GM21367 (cell line): ENCODE measurements at regions not wholly inside any gene's neighbourhood (a gene's known extent, or its start where the extent isn't known, plus 50 kb on each side); places are given as distances from the start of the nearest gene placed in this dataset.

Source experiments
- ATAC-seq: cut with Tn5 transposase; IDR thresholded peaks from one replicate; pipeline ENCODE4 v1.9.1; 2021; ENCODE audit not compliant: unreplicated experiment

- no peak for ATAC-seq
Observed at GRCh38 chr7:46230298-46230989, 309.4 kb upstream of the IGFBP3 start.

- no peak for ATAC-seq
Observed at GRCh38 chr7:46229409-46229808, 308.3 kb upstream of the IGFBP3 start.

- ATAC-seq, result no peak
Observed at GRCh38 chr7:46226860-46227259, 305.8 kb upstream of the IGFBP3 start.

GRCh38 chr7:46224363-46224762 is 303.3 kb upstream of the IGFBP3 start:
- ATAC-seq, result no peak

- ATAC-seq, result no peak
Observed at GRCh38 chr7:46220066-46220630, 299.1 kb upstream of the IGFBP3 start.

- ATAC-seq, result no peak
Observed at GRCh38 chr7:46218461-46219200, 297.6 kb upstream of the IGFBP3 start.

- ATAC-seq, result no peak
Observed at GRCh38 chr7:46215987-46216567, 295.0 kb upstream of the IGFBP3 start.

GRCh38 chr7:46214526-46214925 is 293.5 kb upstream of the IGFBP3 start:
- ATAC-seq, result no peak

- ATAC-seq, result no peak
Observed at GRCh38 chr7:46213154-46213537, 292.1 kb upstream of the IGFBP3 start.

GRCh38 chr7:46212425-46213153 is 291.5 kb upstream of the IGFBP3 start:
- ATAC-seq, result no peak

- no peak for ATAC-seq
Observed at GRCh38 chr7:46210467-46210866, 289.4 kb upstream of the IGFBP3 start.

- no peak for ATAC-seq
Observed at GRCh38 chr7:46209611-46210388, 288.7 kb upstream of the IGFBP3 start.

GRCh38 chr7:46208635-46209525 is 287.8 kb upstream of the IGFBP3 start:
- ATAC-seq, result no peak

- ATAC-seq, result no peak
Observed at GRCh38 chr7:46207931-46208634, 287.0 kb upstream of the IGFBP3 start.

- ATAC-seq, result no peak
Observed at GRCh38 chr7:46206476-46207060, 285.5 kb upstream of the IGFBP3 start.

- no peak for ATAC-seq
Observed at GRCh38 chr7:46205478-46205877, 284.4 kb upstream of the IGFBP3 start.

- ATAC-seq, result no peak
Observed at GRCh38 chr7:46203926-46204325, 282.9 kb upstream of the IGFBP3 start.

- no peak for ATAC-seq
Observed at GRCh38 chr7:46202379-46202778, 281.3 kb upstream of the IGFBP3 start.

- no peak for ATAC-seq
Observed at GRCh38 chr7:46201961-46202360, 280.9 kb upstream of the IGFBP3 start.
